SK-N-SH treated with all-trans-retinoic acid at 6 μM for 48 hours (cell line): ENCODE measurements at regions not wholly inside any gene's neighbourhood (a gene's known extent, or its start where the extent isn't known, plus 50 kb on each side); places are given as distances from the start of the nearest gene placed in this dataset.

ENCODE experiments used
- ATAC-seq: fragments of 200-7000 bp; cut with Tn5 transposase; 3 replicates; pipeline ENCODE4 v1.9.1; 2020; ENCODE audit warnings: mild to moderate bottlenecking, moderate library complexity
- ARNTL ChIP-seq: fragments of 450-650 bp; formaldehyde crosslinking; IDR thresholded peaks from 2 replicates; pipeline ENCODE4 v1.5.0; 2020; ENCODE audit warnings: low read depth, mild to moderate bottlenecking, moderate library complexity, borderline replicate concordance
- BACH2 ChIP-seq: fragments of 250-450 bp; sonication (Bioruptor Pico); IDR thresholded peaks from 2 replicates; pipeline ENCODE4 v1.9.0; 2021; ENCODE audit warnings: mild to moderate bottlenecking, borderline replicate concordance
- CREB5 ChIP-seq: fragments of 250-450 bp; sonication (Bioruptor Pico); IDR thresholded peaks from 2 replicates; pipeline ENCODE4 v1.5.1; 2020; ENCODE audit warnings: low read depth, mild to moderate bottlenecking, moderate library complexity
- CSDC2 ChIP-seq: fragments of 250-450 bp; sonication (Bioruptor Pico); IDR thresholded peaks from 2 replicates; pipeline ENCODE4 v1.5.0; 2020; ENCODE audit warnings: mild to moderate bottlenecking, moderate library complexity
- CSRNP3 ChIP-seq: fragments of 250-450 bp; sonication (Bioruptor Pico); IDR thresholded peaks from 2 replicates; pipeline ENCODE4 v1.5.1; 2021; ENCODE audit warnings: mild to moderate bottlenecking, moderate library complexity
- ESRRG ChIP-seq: fragments of 250-450 bp; sonication (Bioruptor Pico); IDR thresholded peaks from 2 replicates; pipeline ENCODE4 v1.6.1; 2021; ENCODE audit warnings: mild to moderate bottlenecking
- GLIS3 ChIP-seq: fragments of 250-450 bp; sonication (Bioruptor Pico); IDR thresholded peaks from 2 replicates; pipeline ENCODE4 v1.5.0; 2020; ENCODE audit warnings: mild to moderate bottlenecking, moderate library complexity
- ISL1 ChIP-seq: fragments of 250-450 bp; sonication (Bioruptor Pico); IDR thresholded peaks from 2 replicates; pipeline ENCODE4 v2.1.2; 2022; ENCODE audit warnings: mild to moderate bottlenecking, moderate library complexity
- OSR1 ChIP-seq: fragments of 250-450 bp; sonication (Bioruptor Pico); IDR thresholded peaks from 2 replicates; pipeline ENCODE4 v1.8.0; 2022; ENCODE audit warnings: moderate library complexity, mild to moderate bottlenecking, inconsistent platforms
- PATZ1 ChIP-seq: fragments of 250-450 bp; sonication (Bioruptor Pico); IDR thresholded peaks from 2 replicates; pipeline ENCODE4 v1.8.0; 2020; ENCODE audit warnings: mild to moderate bottlenecking, moderate library complexity, borderline replicate concordance
- POU6F1 ChIP-seq: fragments of 250-450 bp; sonication (Bioruptor Pico); IDR thresholded peaks from 2 replicates; pipeline ENCODE4 v1.8.0; 2021; ENCODE audit warnings: low read depth, mild to moderate bottlenecking, moderate library complexity, borderline replicate concordance
- PPARA ChIP-seq: fragments of 250-450 bp; sonication (Bioruptor Pico); IDR thresholded peaks from 2 replicates; pipeline ENCODE4 v1.5.0; 2020; ENCODE audit warnings: mild to moderate bottlenecking, borderline replicate concordance
- RARB ChIP-seq: fragments of 250-450 bp; sonication (Bioruptor Pico); IDR thresholded peaks from 2 replicates; pipeline ENCODE4 v1.8.0; 2021; ENCODE audit warnings: mild to moderate bottlenecking, moderate library complexity
- SNAI2 ChIP-seq: fragments of 250-450 bp; sonication (Bioruptor Pico); IDR thresholded peaks from 2 replicates; pipeline ENCODE4 v1.5.0; 2020; ENCODE audit warnings: mild to moderate bottlenecking, moderate library complexity
- TCF4 ChIP-seq: fragments of 250-450 bp; sonication (Bioruptor Pico); IDR thresholded peaks from 2 replicates; pipeline ENCODE4 v1.8.0; 2021; ENCODE audit warnings: mild to moderate bottlenecking, moderate library complexity, borderline replicate concordance
- TOX ChIP-seq: fragments of 250-450 bp; sonication (Bioruptor Pico); IDR thresholded peaks from 2 replicates; pipeline ENCODE4 v1.8.0; 2021; ENCODE audit warnings: mild to moderate bottlenecking, moderate library complexity, borderline replicate concordance
- TSHZ2 ChIP-seq: fragments of 250-450 bp; sonication (Bioruptor Pico); IDR thresholded peaks from 2 replicates; pipeline ENCODE4 v1.5.0; 2020; ENCODE audit warnings: mild to moderate bottlenecking, moderate library complexity
- ZC3H10 ChIP-seq: fragments of 250-450 bp; sonication (Bioruptor Pico); IDR thresholded peaks from 2 replicates; pipeline ENCODE4 v1.5.1; 2021; ENCODE audit warnings: mild to moderate bottlenecking, moderate library complexity
- ZFP3 ChIP-seq: fragments of 250-450 bp; sonication (Bioruptor Pico); IDR thresholded peaks from 2 replicates; pipeline ENCODE4 v1.5.0; 2020; ENCODE audit warnings: mild to moderate bottlenecking, moderate library complexity
- ZFP30 ChIP-seq: fragments of 450-650 bp; formaldehyde crosslinking; IDR thresholded peaks from 2 replicates; pipeline ENCODE4 v1.5.0; 2022; ENCODE audit warnings: mild to moderate bottlenecking, moderate library complexity
- ZNF565 ChIP-seq: fragments of 450-650 bp; formaldehyde crosslinking; conservative IDR thresholded peaks from 2 replicates; pipeline ENCODE4 v1.5.0; 2020; ENCODE audit warnings: low read depth, mild to moderate bottlenecking, moderate library complexity
- ZNF70 ChIP-seq: fragments of 450-650 bp; formaldehyde crosslinking; IDR thresholded peaks from 2 replicates; pipeline ENCODE4 v1.5.0; 2020; ENCODE audit warnings: mild to moderate bottlenecking, moderate library complexity
- ZNF8 ChIP-seq: fragments of 450-650 bp; formaldehyde crosslinking; IDR thresholded peaks from 2 replicates; pipeline ENCODE4 v1.5.0; 2020; ENCODE audit warnings: mild to moderate bottlenecking, moderate library complexity

- no peak for ATAC-seq
- TF ChIP-seq ISL1 (CRISPR knock-in tag) (no peak), PPARA (CRISPR knock-in tag) (no peak), CSRNP3 (CRISPR knock-in tag) (no peak), SNAI2 (CRISPR knock-in tag) (no peak), PATZ1 (CRISPR knock-in tag) (no peak), RARB (no peak), TCF4 (CRISPR knock-in tag) (no peak), OSR1 (CRISPR knock-in tag) (no peak), CSDC2 (no peak), ARNTL (CRISPR knock-in tag) (no peak), ZC3H10 (CRISPR knock-in tag) (no peak), CREB5 (CRISPR knock-in tag) (no peak), ZFP30 (CRISPR knock-in tag) (no peak), ZNF70 (no peak), ZNF8 (CRISPR knock-in tag) (no peak), TOX (CRISPR knock-in tag) (no peak), GLIS3 (CRISPR knock-in tag) (no peak), POU6F1 (CRISPR knock-in tag) (no peak), ESRRG (no peak), BACH2 (CRISPR knock-in tag) (no peak)
Measured at GRCh38 chr14:101460986-101461750, 100.1 kb upstream of the DIO3 start.

GRCh38 chr14:101461891-101462290 lies 99.4 kb upstream of the DIO3 start:
- no peak for TF ChIP-seq CSDC2
- no peak for TF ChIP-seq ZC3H10 (CRISPR knock-in tag)
- TF ChIP-seq ARNTL (CRISPR knock-in tag): no peak
- no peak for TF ChIP-seq TOX (CRISPR knock-in tag)
- TF ChIP-seq SNAI2 (CRISPR knock-in tag): no peak
- no peak for TF ChIP-seq BACH2 (CRISPR knock-in tag)
- no peak for TF ChIP-seq PATZ1 (CRISPR knock-in tag)
- no peak for TF ChIP-seq ZNF8 (CRISPR knock-in tag)
- no peak for TF ChIP-seq RARB
- no peak for TF ChIP-seq CREB5 (CRISPR knock-in tag)
- no peak for TF ChIP-seq GLIS3 (CRISPR knock-in tag)
- no peak for TF ChIP-seq ESRRG
- TF ChIP-seq ZNF565 (CRISPR knock-in tag): no peak
- no peak for TF ChIP-seq TSHZ2 (CRISPR knock-in tag)
- no peak for TF ChIP-seq CSRNP3 (CRISPR knock-in tag)
- no peak for TF ChIP-seq ZFP30 (CRISPR knock-in tag)
- no peak for TF ChIP-seq ZFP3 (CRISPR knock-in tag)
- TF ChIP-seq ZNF70: no peak
- TF ChIP-seq PPARA (CRISPR knock-in tag): no peak
- no peak for TF ChIP-seq OSR1 (CRISPR knock-in tag)
- ATAC-seq: no peak
